ENCODE measurements at regions not wholly inside any gene's neighbourhood (a gene's known extent, or its start where the extent isn't known, plus 50 kb on each side); places are given as distances from the start of the nearest gene placed in this dataset.

DNA sequence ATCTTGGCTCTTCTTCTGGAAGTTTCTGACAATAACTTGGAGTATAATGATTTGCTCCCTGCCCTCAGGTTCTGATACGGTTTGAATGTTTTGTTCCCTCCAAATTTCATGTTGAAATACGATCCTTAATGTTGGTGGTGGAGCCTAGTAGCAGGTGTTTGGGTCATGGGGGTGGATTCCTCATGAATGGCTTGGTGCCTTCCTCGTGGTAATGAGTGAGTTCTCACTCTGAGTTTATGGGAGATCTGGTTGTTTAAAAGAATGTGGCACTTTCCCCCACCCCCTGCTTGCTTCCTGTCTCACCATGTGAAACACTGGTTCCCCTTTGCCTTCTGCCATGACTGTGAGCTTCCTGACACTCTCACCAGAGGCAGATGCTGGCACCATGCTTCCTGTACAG lies 103.0 kb upstream of the OSMR start:
- no peak overlapping the region for H3K27ac ChIP-seq

DNA sequence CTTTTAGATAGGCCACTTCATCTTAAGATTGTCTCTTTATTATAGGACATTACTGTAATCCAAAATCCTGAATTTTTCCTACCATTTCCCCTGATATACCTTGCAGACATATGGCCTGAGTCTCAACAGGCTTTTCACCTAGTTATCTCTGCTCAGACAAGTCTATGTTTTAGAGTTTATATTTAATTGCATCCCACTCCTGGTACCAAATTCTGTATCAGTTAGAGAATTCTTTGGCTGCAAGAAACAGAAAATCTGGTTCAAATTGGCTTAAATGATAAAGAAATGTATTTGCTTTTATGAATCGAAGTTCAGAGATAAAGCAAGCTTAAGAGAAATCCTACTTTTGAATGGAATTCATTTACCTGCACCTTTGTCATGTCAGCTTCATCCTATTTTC lies 102.2 kb upstream of the OSMR start:
- Histone ChIP-seq H3K4me1 (ENCODE audit: insufficient read depth) (no peaks in the 10 kb centered on the region), H3K4me2 (ENCODE audit: unreplicated experiment) (no peak overlapping the region), H3K4me3 (no peak overlapping the region), H4K20me1 (ENCODE audit: insufficient read depth) (no peaks in the 10 kb centered on the region), H3K36me3 (ENCODE audit: low read depth) (no peaks in the 10 kb centered on the region), H3K79me2 (ENCODE audit: insufficient read depth) (no peaks in the 10 kb centered on the region), H3K9me2 (ENCODE audit: insufficient read depth) (no peaks in the 10 kb centered on the region), H3K27ac (no peak overlapping the region), H3K27me3 (replicated peaks; ENCODE audit: insufficient read depth) (no peaks in the 10 kb centered on the region; the same call in 1 of the 2 replicates), H2AFZ (no peak overlapping the region), H3K9ac (no peak overlapping the region), H3K9me3 (ENCODE audit: low read depth) (no peaks in the 10 kb centered on the region), H3F3A (ENCODE audit: insufficient read depth) (0 out of 2 replicates have a peak, but pooled peaks cover 3% of the 10 kb centered on the region)
- no peak for DNase-seq
- in situ Hi-C loops (cut with MboI) = no loop called here
- WGBS, 2 experiments (ENCODE audit: low coverage in 1 of 2, low lambda C conversion rate in 2 of 2, missing lambda C conversion rate in 2 of 2) = 17 to 28% methylated on average over 1 of the region's 1 CpG
- TF ChIP-seq EZH2 (IDR thresholded peaks at IDR 0.05; ENCODE audit: insufficient read depth, poor library complexity, severe bottlenecking) (no peak), EZH2phosphoT487 (IDR thresholded peaks at IDR 0.05; ENCODE audit: insufficient read depth, low read depth) (no peak)

More for the DNA sequence above, 103.0 kb upstream of the OSMR start:
- H3K79me2 ChIP-seq (ENCODE audit: insufficient read depth) = no peaks in the 10 kb centered on the region
- no peak overlapping the region for H3K4me2 ChIP-seq (ENCODE audit: unreplicated experiment)
- H3K4me3 ChIP-seq = no peak overlapping the region
- H4K20me1 ChIP-seq (ENCODE audit: insufficient read depth) = no peaks in the 10 kb centered on the region
- 0 out of 2 replicates have a peak, but pooled peaks cover 3% of the 10 kb centered on the region for H3F3A ChIP-seq (ENCODE audit: insufficient read depth)
- no peaks in the 10 kb centered on the region for H3K9me2 ChIP-seq (ENCODE audit: insufficient read depth)
- H3K4me1 ChIP-seq (ENCODE audit: insufficient read depth) = no peaks in the 10 kb centered on the region
- in situ Hi-C loops (cut with MboI) = no loop called here
- no peak for DNase-seq
- 48 to 52% methylated on average over 3 of the region's 3 CpGs for WGBS, 2 experiments (ENCODE audit: low coverage in 1 of 2, low lambda C conversion rate in 2 of 2, missing lambda C conversion rate in 2 of 2)
- H2AFZ ChIP-seq = no peak overlapping the region
- H3K9me3 ChIP-seq (ENCODE audit: low read depth) = no peaks in the 10 kb centered on the region
- H3K27me3 ChIP-seq (replicated peaks; ENCODE audit: insufficient read depth) = no peaks in the 10 kb centered on the region; the same call in 1 of the 2 replicates
- no peak overlapping the region for H3K9ac ChIP-seq
- no peaks in the 10 kb centered on the region for H3K36me3 ChIP-seq (ENCODE audit: low read depth)
- TF ChIP-seq EZH2phosphoT487 (IDR thresholded peaks at IDR 0.05; ENCODE audit: insufficient read depth, low read depth) (no peak), EZH2 (IDR thresholded peaks at IDR 0.05; ENCODE audit: insufficient read depth, poor library complexity, severe bottlenecking) (no peak)

DNA sequence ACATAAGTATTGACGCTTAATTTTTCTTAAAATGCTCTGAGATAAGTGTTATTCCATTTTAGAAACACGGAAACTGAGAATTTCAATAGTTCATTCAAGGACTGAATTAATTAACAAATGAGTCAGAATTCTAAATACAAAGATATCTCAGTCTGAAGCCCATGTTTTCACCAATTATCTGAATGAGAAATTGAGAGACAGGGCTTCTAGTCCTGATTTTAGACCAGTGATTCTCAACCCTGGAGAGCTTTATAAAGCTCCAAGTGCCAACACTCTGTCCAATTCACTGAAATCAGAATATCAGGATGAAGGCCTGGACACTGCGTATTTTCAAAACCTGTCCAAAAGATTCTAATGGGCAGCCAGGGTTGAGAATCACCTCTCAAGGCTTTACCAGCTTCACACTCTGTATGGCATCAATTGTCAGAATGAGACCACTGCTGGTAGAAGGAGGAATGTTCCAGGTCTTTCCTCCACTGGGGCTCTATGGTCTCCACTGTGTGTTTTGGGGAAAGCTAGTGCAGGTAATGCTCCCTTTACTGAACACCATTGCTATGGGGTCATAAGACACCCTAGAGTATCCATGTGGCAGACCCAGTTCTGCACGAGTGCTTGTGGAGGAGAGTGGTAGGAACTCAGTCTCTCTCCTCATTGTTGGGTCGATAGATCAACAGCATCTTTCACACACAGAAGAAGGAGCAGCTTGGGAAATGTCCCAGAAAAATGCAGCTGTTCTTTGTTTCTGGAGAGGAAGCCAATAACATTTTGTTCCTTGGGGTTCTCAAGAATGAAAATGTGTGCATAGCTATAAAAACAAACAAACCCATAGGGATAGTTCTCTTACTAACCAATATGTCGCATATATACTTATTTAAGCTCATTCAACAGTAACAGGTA lies 99.7 kb upstream of the OSMR start:
- Histone ChIP-seq H3F3A (ENCODE audit: insufficient read depth) (no peaks in the 10 kb centered on the region), H3K27me3 (replicated peaks; ENCODE audit: insufficient read depth) (no peaks in the 10 kb centered on the region; the same call in 1 of the 2 replicates), H3K4me2 (ENCODE audit: unreplicated experiment) (no peak overlapping the region), H3K9me2 (ENCODE audit: insufficient read depth) (no peaks in the 10 kb centered on the region), H4K20me1 (ENCODE audit: insufficient read depth) (no peaks in the 10 kb centered on the region), H3K36me3 (ENCODE audit: low read depth) (no peaks in the 10 kb centered on the region), H3K4me3 (no peak overlapping the region), H3K9ac (no peak overlapping the region), H3K27ac (no peak overlapping the region), H2AFZ (no peak overlapping the region), H3K9me3 (ENCODE audit: low read depth) (no peaks in the 10 kb centered on the region), H3K4me1 (ENCODE audit: insufficient read depth) (no peaks in the 10 kb centered on the region), H3K79me2 (ENCODE audit: insufficient read depth) (no peaks in the 10 kb centered on the region)
- TF ChIP-seq EZH2 (IDR thresholded peaks at IDR 0.05; ENCODE audit: insufficient read depth, poor library complexity, severe bottlenecking) (no peak), EZH2phosphoT487 (IDR thresholded peaks at IDR 0.05; ENCODE audit: insufficient read depth, low read depth) (no peak)
- no peak for DNase-seq
- in situ Hi-C loops (cut with MboI) = no loop called here
- 22 to 29% methylated on average over 6 of the region's 6 CpGs for WGBS, 2 experiments (ENCODE audit: low coverage in 1 of 2, low lambda C conversion rate in 2 of 2, missing lambda C conversion rate in 2 of 2)

DNA sequence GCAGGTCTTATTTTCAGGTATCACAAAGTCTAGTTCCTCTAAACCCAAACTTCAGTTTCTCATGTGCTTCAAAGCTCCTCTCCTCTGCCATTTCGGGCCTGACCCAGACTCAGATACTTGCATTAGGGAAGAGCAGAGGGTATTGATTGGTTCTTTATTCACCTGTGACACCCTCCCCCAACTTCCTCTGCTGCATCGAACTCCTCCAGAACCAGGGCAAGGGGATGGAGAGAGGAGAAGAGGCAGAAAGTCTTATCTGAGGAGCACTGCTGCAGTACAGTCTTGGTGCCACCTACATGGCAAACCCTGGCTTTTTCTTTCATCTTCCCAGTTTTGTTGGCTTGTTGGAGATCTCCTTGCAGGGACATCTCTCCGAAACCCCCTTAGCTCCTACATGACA lies 96.0 kb upstream of the OSMR start:
- Histone ChIP-seq H3K4me1 (ENCODE audit: insufficient read depth) (peaks cover 11% of the 10 kb centered on the region), H3K27me3 (replicated peaks; ENCODE audit: insufficient read depth) (no peaks in the 10 kb centered on the region; the same call in 1 of the 2 replicates), H4K20me1 (ENCODE audit: insufficient read depth) (no peaks in the 10 kb centered on the region), H3K36me3 (ENCODE audit: low read depth) (no peaks in the 10 kb centered on the region), H3K9me2 (ENCODE audit: insufficient read depth) (no peaks in the 10 kb centered on the region), H3K9me3 (ENCODE audit: low read depth) (no peaks in the 10 kb centered on the region), H2AFZ (no peak overlapping the region), H3K9ac (no peak overlapping the region), H3K79me2 (ENCODE audit: insufficient read depth) (no peaks in the 10 kb centered on the region), H3F3A (ENCODE audit: insufficient read depth) (peaks cover 3% of the 10 kb centered on the region; the same call in 1 of the 2 replicates), H3K4me3 (no peak overlapping the region), H3K4me2 (ENCODE audit: unreplicated experiment) (no peak overlapping the region), H3K27ac (no peak overlapping the region)
- 90 to 93% methylated on average over 3 of the region's 3 CpGs for WGBS, 2 experiments (ENCODE audit: low coverage in 1 of 2, low lambda C conversion rate in 2 of 2, missing lambda C conversion rate in 2 of 2)
- in situ Hi-C loops (cut with MboI) = no loop called here
- DNase-seq = no peak
- TF ChIP-seq EZH2 (IDR thresholded peaks at IDR 0.05; ENCODE audit: insufficient read depth, poor library complexity, severe bottlenecking) (no peak), EZH2phosphoT487 (IDR thresholded peaks at IDR 0.05; ENCODE audit: insufficient read depth, low read depth) (no peak)
